Vagina (tissue), 2 donors: ENCODE measurements at regions not wholly inside any gene's neighbourhood (a gene's known extent, or its start where the extent isn't known, plus 50 kb on each side); places are given as distances from the start of the nearest gene placed in this dataset.
"Not testable (repeated sequence)": the region's sequence is repeated elsewhere in the genome, so short reads cannot be mapped to it uniquely, and the experiment has no call there.

Experiments
- POLR2A ChIP-seq, 2 donors: fragments of 450-650 bp; IDR thresholded peaks; one replicate each; pipeline ENCODE4 v1.6.1; 2017; ENCODE audit warnings: antibody characterized with exemption in 2 of 2, mild to moderate bottlenecking in 2 of 2, moderate library complexity in 2 of 2
- TF ChIP-seq, protein P1 (sequence below), 3 experiments: fragments of 450-650 bp in 2 of 3; fragments of 200-600 bp in 1 of 3; sonication (generic) in 1 of 3; IDR thresholded peaks; one replicate each; pipeline ENCODE4 v1.5.1; 2017 to 2019; ENCODE audit warnings: antibody characterized with exemption in 3 of 3, mild to moderate bottlenecking in 2 of 3, moderate library complexity in 2 of 3

DNA sequence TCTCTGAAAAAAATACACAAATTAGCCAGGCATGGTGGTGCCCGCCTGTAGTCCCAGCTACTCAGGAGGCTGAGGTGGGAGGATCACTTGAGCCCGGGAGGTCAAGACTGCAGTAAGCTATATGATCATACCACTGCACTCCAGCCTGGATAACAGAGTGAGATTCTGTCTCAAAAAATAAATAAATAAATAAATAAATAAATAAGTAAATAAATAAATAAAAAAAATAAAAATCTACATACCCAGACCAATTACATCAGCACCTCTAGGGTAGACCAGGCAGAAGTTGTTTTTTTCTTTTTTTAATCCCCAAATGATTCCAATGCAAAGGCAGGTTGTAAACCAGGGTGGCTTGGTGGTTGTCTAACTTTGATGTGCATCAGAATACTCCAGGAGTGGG, 299.3 kb downstream of the BCOR start:
- TF ChIP-seq, protein P1, sequence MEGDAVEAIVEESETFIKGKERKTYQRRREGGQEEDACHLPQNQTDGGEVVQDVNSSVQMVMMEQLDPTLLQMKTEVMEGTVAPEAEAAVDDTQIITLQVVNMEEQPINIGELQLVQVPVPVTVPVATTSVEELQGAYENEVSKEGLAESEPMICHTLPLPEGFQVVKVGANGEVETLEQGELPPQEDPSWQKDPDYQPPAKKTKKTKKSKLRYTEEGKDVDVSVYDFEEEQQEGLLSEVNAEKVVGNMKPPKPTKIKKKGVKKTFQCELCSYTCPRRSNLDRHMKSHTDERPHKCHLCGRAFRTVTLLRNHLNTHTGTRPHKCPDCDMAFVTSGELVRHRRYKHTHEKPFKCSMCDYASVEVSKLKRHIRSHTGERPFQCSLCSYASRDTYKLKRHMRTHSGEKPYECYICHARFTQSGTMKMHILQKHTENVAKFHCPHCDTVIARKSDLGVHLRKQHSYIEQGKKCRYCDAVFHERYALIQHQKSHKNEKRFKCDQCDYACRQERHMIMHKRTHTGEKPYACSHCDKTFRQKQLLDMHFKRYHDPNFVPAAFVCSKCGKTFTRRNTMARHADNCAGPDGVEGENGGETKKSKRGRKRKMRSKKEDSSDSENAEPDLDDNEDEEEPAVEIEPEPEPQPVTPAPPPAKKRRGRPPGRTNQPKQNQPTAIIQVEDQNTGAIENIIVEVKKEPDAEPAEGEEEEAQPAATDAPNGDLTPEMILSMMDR (IDR thresholded peaks at IDR 0.05) = not testable (repeated sequence)
- TF ChIP-seq POLR2A (IDR thresholded peaks at IDR 0.05) = not testable (repeated sequence)
